SK-N-SH treated with all-trans-retinoic acid at 6 μM for 48 hours (cell line): ENCODE measurements at regions not wholly inside any gene's neighbourhood (a gene's known extent, or its start where the extent isn't known, plus 50 kb on each side); places are given as distances from the start of the nearest gene placed in this dataset.
"Not testable (repeated sequence)": the region's sequence is repeated elsewhere in the genome, so short reads cannot be mapped to it uniquely, and the experiment has no call there.

Source experiments
- ESRRG ChIP-seq: fragments of 250-450 bp; sonication (Bioruptor Pico); IDR thresholded peaks from 2 replicates; pipeline ENCODE4 v1.6.1; 2021; ENCODE audit warnings: mild to moderate bottlenecking
- OSR1 ChIP-seq: fragments of 250-450 bp; sonication (Bioruptor Pico); IDR thresholded peaks from 2 replicates; pipeline ENCODE4 v1.8.0; 2022; ENCODE audit warnings: moderate library complexity, mild to moderate bottlenecking, inconsistent platforms
- PATZ1 ChIP-seq: fragments of 250-450 bp; sonication (Bioruptor Pico); IDR thresholded peaks from 2 replicates; pipeline ENCODE4 v1.8.0; 2020; ENCODE audit warnings: mild to moderate bottlenecking, moderate library complexity, borderline replicate concordance
- PPARA ChIP-seq: fragments of 250-450 bp; sonication (Bioruptor Pico); IDR thresholded peaks from 2 replicates; pipeline ENCODE4 v1.5.0; 2020; ENCODE audit warnings: mild to moderate bottlenecking, borderline replicate concordance
- TOX ChIP-seq: fragments of 250-450 bp; sonication (Bioruptor Pico); IDR thresholded peaks from 2 replicates; pipeline ENCODE4 v1.8.0; 2021; ENCODE audit warnings: mild to moderate bottlenecking, moderate library complexity, borderline replicate concordance
- TSHZ2 ChIP-seq: fragments of 250-450 bp; sonication (Bioruptor Pico); IDR thresholded peaks from 2 replicates; pipeline ENCODE4 v1.5.0; 2020; ENCODE audit warnings: mild to moderate bottlenecking, moderate library complexity
- ZC3H10 ChIP-seq: fragments of 250-450 bp; sonication (Bioruptor Pico); IDR thresholded peaks from 2 replicates; pipeline ENCODE4 v1.5.1; 2021; ENCODE audit warnings: mild to moderate bottlenecking, moderate library complexity
- ZNF70 ChIP-seq: fragments of 450-650 bp; formaldehyde crosslinking; IDR thresholded peaks from 2 replicates; pipeline ENCODE4 v1.5.0; 2020; ENCODE audit warnings: mild to moderate bottlenecking, moderate library complexity
- ZNF8 ChIP-seq: fragments of 450-650 bp; formaldehyde crosslinking; IDR thresholded peaks from 2 replicates; pipeline ENCODE4 v1.5.0; 2020; ENCODE audit warnings: mild to moderate bottlenecking, moderate library complexity

DNA sequence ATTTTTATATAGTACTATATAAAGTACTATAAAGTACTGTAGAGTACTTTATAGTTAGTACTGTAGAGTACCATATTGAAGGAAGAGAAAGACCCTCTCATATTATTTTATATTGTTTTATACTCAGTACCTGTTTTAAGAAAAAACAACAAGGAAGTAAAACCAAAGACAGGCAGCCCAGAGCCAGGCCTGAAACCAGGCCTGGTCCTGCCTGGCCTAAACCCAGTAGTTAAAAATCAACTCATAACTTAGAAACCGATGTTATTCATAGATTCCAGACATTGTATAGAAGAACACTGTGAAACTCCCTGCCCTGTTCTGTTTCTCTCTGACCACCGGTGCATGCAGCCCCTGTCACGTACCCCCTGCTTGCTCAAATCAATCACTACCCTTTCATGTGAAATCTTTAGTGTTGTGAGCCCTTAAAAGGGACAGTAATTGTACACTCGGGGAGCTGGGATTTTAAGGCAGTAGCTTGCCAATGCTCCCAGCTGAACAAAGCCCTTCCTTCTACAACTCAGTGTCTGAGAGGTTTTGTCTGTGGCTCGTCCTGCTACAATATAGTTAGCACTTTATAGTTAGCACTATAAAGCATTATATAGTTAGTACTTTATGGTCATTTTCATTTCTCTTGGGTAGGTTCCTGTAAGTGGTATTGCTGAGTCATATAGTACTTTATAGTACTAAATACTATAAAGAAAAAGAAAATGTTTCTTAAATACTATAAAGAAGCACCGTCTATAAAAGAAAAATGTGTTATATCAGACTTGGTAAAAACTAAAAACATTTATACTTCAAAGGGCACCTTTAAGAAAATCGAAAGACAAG, 940.6 kb upstream of the ACO1 start:
- not testable (repeated sequence) for TF ChIP-seq ZNF8 (CRISPR knock-in tag); PATZ1; ESRRG (CRISPR knock-in tag); ZNF70; TSHZ2 (CRISPR knock-in tag); OSR1 (CRISPR knock-in tag); ZC3H10; PPARA (CRISPR knock-in tag); TOX (CRISPR knock-in tag)
